AG04450 (cell line): ENCODE measurements at regions not wholly inside any gene's neighbourhood (a gene's known extent, or its start where the extent isn't known, plus 50 kb on each side); places are given as distances from the start of the nearest gene placed in this dataset.

Experiments used
- CTCF ChIA-PET: fragments of 300-600, 350-600 bp; formaldehyde crosslinking; extraction: SDS; loops from one replicate; lab custom pipeline; 2022; ENCODE audit warnings: antibody characterized with exemption, inconsistent platforms; lab: Charles Lee
- POLR2A ChIA-PET: fragments of 350-600 bp; formaldehyde crosslinking; extraction: SDS; loops from one replicate; lab custom pipeline; 2021; ENCODE audit warnings: antibody characterized with exemption, inconsistent platforms; lab: Yijun Ruan, JAX
- DNase-seq: peaks from one replicate; pipeline ENCODE4 v3.0.0-alpha.2; 2011; ENCODE audit warnings: low read depth, low spot score
- H3K27ac ChIP-seq: one replicate; pipeline ENCODE4 v1.5.1; 2012; ENCODE audit warnings: low read depth, low read length, control low read depth
- H3K27me3 ChIP-seq: one replicate; pipeline ENCODE4 v1.6.0; 2012; ENCODE audit warnings: low read length; ENCODE audit not compliant: control insufficient read depth, insufficient read depth
- H3K4me3 ChIP-seq: 2 replicates; pipeline ENCODE4 v1.5.1; 2011; ENCODE audit warnings: mild to moderate bottlenecking, low read depth, low read length, control low read depth
- H3K9me3 ChIP-seq: 2 replicates; pipeline ENCODE4 v1.5.1; 2012; ENCODE audit warnings: low read length; ENCODE audit not compliant: control insufficient read depth, insufficient read depth
- CTCF ChIP-seq: IDR thresholded peaks from 2 replicates; pipeline ENCODE4 v1.5.1; 2011; ENCODE audit warnings: low read depth, low read length, control low read depth, inconsistent platforms

GRCh38 chr2:194004590-194005206 is 1652.3 kb upstream of the SLC39A10 start:
- TF ChIP-seq CTCF: no peak
- Histone ChIP-seq H3K9me3 (peaks cover 10% of the 10 kb centered on the region), H3K27me3 (no peaks in the 10 kb centered on the region), H3K4me3 (no peak overlapping the region), H3K27ac (no peak overlapping the region)
- POLR2A ChIA-PET: no interaction called here
- CTCF ChIA-PET: no interaction called here
- no peak for DNase-seq

GRCh38 chr2:194003911-194004310 is 1653.1 kb upstream of the SLC39A10 start:
- CTCF ChIA-PET: no interaction called here
- Histone ChIP-seq H3K27ac (no peak overlapping the region), H3K27me3 (no peaks in the 10 kb centered on the region), H3K9me3 (peaks cover 9% of the 10 kb centered on the region), H3K4me3 (no peak overlapping the region)
- no peak for TF ChIP-seq CTCF
- DNase-seq: no peak
- POLR2A ChIA-PET: no interaction called here

- TF ChIP-seq CTCF: no peak
- H3K4me3 ChIP-seq: no peak overlapping the region
- DNase-seq: no peak
- no peak overlapping the region for H3K27ac ChIP-seq
- peaks cover 7% of the 10 kb centered on the region for H3K9me3 ChIP-seq
- ChIA-PET POLR2A (no interaction called here), CTCF (no interaction called here)
- no peaks in the 10 kb centered on the region for H3K27me3 ChIP-seq
Measured at GRCh38 chr2:194002699-194003368, 1654.2 kb upstream of the SLC39A10 start.

GRCh38 chr2:193990868-193991267 is 1666.2 kb upstream of the SLC39A10 start:
- H3K4me3 ChIP-seq: no peak overlapping the region
- POLR2A ChIA-PET: no interaction called here

More at GRCh38 chr2:193990868-193991267, 1666.2 kb upstream of the SLC39A10 start:
- Histone ChIP-seq H3K27ac (no peak overlapping the region), H3K27me3 (no peaks in the 10 kb centered on the region), H3K9me3 (no peaks in the 10 kb centered on the region)
- TF ChIP-seq CTCF: no peak
- CTCF ChIA-PET: no interaction called here
- DNase-seq: no peak
